HG03025 (cell line): ENCODE measurements at regions not wholly inside any gene's neighbourhood (a gene's known extent, or its start where the extent isn't known, plus 50 kb on each side); places are given as distances from the start of the nearest gene placed in this dataset.

Experiments
- ATAC-seq: cut with Tn5 transposase; IDR thresholded peaks from one replicate; pipeline ENCODE4 v1.9.1; 2021; ENCODE audit warnings: mild to moderate bottlenecking, moderate library complexity; ENCODE audit not compliant: unreplicated experiment, low FRiP score

DNA sequence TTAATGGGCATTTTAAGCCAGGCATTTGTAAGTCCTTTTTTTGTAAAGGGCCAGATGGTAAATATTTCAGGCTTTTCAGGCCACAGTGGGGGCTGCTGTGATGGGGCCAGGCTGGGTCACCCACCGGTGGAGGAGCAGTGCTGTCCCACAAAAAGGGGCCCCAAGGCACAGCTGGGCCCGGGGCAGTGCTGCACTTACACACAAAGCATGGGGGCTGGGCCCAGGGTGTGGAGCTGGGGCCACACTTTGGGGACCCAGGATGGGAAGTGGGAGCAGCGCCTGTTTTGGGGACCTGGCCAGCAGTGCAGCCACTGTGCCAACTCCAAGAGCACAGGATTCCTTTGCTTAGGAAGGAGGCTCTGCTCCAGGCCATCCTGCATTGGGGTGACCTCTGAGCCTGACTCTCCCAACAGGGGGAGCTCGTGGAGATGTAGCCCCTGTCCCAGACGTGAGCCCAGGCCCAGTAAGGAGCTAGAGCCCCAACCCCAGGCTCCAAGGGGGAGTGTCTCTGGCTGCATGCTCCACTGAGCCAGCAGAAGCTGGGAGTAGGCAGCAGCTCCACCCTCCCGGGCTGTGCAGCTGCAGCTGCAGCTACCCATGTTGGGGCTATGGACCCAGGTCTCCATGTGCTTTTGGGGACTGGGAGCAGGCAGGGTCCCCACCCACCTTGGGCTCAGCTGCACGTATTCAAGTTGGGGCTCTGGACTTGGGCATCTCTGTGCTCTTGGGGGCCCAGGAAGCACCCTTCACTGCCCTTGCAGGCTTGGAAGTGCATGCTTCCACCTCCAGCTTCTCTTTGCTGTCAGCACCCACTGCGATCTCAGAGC, 1036.5 kb upstream of the CNTNAP5 start:
- ATAC-seq = no peak

DNA sequence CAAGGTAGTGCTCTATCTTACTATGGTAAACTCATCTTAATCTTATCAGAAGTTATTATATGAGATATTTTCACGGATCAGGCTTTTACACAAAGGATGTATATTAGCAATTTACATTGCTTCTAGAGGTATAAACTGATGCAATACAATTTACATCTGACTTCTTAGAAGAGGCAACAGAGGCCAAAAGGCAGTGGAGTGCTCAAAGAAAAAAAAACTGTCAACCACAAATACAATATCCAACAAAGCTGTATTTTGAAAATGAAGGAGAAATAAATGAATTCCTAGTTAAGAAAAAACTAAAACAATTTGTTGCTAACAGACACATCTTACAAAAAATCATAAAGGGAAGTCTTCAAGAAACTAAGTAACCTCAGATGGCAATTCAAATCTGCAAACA, 1031.5 kb upstream of the CNTNAP5 start:
- no peak for ATAC-seq

DNA sequence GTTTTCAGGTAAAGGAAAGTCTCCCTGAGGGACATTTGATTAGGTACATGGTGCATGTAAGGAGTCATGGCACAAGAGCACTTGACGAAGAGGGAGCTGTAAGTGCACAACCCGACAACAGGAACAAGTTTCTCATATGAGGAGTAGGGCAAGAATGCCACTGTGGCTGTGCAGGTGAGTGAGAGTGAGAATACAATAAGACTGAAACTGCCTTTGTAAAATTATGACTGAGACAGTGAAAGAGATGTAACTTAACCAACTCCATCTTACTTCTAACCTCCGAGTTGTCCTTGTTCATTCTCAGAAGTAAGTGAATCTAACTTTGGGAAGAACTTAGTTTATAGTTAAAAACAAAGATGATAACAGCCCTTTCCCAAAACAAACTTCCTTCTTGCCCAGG, 1025.8 kb upstream of the CNTNAP5 start:
- no peak for ATAC-seq

DNA sequence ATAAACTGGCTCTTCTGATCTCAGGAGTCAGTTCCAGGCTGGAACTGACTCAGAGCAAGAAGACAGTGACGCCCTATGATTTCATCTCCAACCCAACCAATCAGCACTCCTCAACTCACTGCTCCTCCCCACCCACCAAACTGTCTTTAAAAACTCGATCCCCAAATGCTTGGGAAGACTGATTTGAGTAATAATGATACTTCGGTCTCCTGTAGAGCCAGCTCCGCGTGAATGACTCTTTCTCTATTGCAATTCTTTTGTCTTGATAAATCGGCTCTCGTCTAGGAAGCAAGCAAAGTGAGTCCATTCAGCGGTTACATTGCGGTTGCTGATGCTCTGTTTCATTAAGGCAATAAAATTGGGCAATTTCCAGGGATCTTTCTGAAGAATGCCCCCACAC, 1025.3 kb upstream of the CNTNAP5 start:
- no peak for ATAC-seq

DNA sequence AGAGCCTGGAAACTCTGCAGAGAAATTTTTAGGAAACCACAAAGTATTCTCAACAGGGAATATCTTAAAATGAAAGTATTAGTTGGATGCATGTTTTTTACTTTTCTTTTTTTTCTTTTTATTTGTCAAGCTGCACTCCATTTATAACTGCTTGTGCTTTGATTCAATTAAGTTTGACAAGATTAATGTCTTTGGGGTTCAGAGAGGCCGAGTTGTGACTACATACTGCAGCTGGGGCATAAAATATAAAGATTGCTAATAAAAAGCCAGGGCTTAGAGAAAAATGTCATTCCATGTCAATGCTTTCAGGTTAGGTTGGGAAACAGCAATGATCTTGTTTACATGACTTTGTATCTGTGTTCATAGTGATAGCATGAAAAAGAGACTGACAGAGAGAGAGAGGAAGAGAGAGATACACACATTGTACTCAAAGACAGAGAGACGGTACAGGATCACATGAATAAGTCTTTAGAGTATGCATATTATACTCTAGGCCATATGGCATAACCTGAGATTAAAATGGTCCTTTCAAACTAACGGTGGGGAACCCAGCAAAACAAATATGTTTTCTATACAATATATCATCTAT, 1022.3 kb upstream of the CNTNAP5 start:
- ATAC-seq = no peak

DNA sequence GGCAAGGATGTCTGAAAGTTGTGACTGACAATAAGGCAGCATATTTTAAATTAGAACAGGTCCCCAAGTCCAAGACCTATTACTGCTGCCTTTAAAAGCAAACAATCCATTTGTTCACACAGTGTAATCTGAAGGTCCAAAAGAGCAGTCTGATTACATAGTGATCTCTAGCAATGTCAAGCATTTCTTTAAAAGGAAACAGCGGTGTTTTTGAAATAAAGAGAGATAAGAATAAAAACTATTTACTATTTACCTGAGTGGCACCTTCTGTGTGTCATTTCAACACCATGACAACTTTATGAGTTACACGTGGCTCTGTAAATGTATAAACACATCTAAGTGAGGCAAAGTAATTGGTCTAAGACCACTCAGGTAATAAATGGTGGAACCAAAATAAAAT, 1009.9 kb upstream of the CNTNAP5 start:
- no peak for ATAC-seq

DNA sequence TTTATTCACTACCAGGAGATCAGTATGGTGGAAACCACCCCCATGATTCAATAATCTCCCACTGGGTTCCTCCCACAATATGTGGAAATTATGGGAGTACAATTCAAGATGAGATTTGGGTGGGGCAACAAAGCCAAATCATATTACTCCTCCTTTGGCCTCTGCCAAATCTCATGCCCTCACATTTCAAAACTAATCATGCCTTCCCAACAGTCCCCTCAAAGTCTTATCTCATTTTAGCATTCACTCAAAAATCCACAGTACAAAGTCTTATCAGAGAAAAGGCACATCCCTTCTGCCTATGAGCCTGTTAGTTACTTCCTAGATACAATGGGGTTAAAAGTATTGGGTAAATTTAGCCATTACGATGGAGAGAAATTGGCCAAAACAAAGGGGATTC, 989.5 kb upstream of the CNTNAP5 start:
- no peak for ATAC-seq

DNA sequence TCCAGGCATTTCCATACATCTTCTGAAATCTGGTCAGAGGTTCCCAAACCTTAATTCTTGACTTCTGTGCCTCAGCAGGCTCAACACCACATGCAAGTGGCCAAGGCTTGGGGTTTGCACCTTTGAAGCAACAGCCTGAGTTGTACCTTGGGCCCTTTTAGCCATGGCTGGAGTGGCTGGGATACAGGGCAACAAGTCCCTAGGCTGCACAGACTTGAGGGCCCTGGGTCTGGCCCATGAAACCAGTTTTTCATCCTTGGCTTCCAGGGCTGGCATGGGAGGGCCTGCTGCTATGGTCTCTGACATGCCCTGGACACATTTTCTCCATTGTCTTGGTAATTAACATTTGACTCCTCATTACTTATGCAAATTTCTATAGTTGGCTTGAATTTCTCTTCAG, 988.8 kb upstream of the CNTNAP5 start:
- ATAC-seq = no peak

DNA sequence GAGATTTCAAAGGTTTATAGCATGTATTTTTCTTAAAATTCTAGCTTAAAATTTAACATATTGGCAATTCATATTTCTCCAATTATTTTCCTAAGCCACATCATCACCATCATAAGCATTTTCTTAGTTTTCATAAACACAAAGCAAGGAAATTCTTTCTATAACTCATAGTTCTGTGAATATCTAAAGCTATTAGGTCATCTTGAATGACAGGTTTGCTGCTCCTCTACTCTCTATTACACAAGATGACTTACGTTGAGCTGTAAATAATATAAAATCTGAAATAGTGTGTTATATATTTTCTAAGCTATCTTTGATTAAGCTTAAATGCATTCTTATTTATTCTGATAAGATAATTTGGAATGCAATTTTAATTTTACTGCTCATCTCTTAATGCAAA, 984.6 kb upstream of the CNTNAP5 start:
- no peak for ATAC-seq

DNA sequence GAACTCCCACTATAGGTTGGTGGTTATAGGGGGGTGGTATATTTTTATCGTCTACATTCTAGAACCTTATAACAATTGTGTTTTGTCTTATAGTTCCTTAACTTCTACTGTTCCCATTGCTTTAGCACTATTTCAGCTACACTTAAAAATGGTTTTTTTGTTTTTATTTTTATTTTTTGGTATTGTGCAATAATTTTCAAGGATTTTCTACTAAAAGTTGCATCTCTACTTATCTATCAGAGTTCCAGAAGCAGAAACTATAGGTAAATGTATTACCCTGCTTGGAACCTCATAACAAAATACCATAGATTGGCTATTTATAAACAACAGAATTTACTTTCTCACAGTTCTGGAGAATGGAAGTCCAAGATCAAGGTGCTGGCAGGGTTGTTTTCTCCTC, 981.6 kb upstream of the CNTNAP5 start:
- ATAC-seq = no peak

DNA sequence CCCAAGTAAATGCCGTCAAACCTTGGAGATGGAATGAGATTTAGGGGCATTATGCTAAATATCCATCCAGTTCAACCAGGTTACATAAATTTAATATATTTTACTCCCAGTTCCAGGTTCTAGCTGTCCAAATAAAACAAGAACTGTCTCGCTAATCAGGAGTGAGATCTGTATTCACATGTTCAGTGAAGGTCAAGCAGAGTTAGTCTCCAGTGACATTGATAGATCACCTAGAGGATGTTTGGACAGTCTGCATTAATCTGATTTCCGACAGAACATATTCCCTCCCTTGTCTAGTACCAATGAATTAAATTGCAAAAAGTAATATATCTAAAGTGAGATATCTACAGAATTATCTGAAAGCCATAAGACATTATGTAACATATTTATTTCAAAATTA, 979.4 kb upstream of the CNTNAP5 start:
- ATAC-seq = no peak

DNA sequence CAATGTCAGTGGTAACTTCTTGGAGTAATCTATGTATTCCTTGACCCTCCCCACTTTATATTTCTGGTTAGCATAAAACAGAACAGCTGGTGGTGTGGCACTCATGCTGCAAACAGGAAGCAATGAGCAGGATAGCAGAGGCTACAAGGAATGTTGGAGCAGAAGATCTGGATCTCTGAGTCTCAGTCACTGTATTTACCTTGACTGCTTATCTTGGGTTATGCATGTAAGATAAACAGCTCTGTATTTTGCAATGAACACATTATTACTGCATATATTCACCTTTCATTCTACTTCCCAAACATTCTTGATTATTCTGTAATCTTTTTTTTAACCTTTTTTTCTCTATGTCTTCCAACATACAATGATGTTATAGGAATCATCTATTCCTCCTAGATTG, 977.9 kb upstream of the CNTNAP5 start:
- ATAC-seq = no peak

DNA sequence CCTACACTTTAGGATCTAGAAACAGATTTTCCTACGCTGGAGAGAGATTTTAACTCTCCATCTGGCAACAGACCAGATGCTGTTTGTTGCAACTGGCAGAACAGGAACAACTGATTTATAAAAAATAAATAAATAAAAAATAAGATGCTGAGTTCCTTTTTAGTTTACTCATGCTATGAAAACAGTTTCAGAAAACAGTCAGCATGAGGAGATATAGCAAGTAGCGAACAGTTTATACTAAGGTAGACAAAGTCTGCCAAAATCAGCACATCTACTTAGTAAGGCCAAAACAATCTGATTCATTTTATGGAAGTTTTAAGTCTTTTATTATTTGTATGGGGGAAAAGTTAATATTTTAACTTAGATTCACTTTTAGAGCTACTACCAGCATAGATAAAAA, 974.0 kb upstream of the CNTNAP5 start:
- ATAC-seq = no peak

DNA sequence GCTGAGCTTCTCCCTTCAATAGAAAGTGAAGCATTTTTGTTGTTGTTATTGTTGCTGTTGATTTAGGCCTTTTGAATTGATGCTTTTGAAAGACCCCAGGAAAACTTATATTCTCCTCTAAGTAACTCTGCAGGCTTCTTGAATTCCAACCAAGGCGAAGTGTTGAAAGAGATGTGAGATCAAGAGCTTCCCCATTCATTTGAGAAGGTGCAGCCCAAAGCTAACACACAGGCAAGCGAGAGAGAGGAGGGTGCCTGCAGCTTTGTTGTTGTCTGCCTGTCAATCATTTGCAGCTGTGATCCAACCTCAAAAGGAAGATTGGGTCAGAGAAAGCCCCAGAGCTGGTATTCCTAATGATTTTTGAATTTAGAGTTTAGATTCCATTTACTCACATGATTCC, 963.6 kb upstream of the CNTNAP5 start:
- ATAC-seq = no peak

DNA sequence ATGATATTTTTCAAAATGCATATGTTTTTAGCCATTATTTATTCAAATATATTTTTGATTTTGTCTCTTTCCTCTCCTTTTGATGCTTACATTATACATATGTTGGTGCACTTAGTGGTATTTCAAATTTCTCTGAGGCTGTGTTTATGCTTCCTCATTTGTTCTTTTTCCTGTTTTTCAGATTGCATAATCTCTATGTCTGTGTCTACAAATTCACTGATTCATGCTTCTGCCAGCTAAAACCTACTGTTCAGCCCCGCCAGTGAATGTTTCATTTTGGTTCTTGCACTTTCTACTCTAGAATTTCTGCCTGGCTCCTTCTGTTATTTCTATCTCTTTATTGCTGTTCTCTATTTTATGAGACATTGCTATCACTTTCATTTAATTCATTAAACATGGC, 951.7 kb upstream of the CNTNAP5 start:
- ATAC-seq = no peak

DNA sequence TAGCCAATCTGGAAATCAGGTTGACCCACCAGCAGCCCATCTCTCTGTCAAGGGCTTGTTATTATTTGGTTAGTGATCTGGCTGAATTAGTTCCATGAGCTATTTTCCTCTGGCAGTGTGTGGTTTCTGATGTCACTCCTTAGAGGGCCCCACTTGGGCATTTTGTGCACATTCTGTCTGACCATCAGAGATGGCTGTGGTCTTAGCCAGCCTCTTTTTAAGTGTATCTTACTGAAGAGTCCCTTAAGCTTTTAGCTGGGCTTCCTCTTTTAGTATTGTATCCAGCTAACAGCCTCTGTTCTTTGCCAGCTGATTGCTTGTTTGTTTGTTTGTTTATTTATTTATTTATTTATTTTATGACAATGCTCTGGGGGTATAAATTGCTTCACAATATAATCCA, 951.1 kb upstream of the CNTNAP5 start:
- ATAC-seq = no peak

DNA sequence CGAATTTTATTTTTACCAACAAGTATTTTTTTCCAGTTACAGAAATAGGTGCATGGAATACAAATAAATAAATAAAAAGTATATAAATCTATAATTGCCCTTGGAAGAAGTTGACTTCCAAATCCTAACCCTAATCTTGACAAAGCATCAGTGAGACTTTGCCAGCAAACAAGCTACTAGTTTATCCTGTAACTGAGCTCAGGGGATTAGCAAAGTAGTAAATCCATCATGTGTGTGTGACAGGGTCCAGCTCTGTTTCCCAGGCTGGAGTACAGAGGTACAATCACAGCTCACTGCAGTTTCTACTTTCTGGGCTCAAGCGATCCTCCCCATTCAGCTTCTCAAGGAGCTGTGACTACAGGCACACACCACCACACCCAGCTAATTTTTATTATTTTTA, 948.0 kb upstream of the CNTNAP5 start:
- no peak for ATAC-seq

DNA sequence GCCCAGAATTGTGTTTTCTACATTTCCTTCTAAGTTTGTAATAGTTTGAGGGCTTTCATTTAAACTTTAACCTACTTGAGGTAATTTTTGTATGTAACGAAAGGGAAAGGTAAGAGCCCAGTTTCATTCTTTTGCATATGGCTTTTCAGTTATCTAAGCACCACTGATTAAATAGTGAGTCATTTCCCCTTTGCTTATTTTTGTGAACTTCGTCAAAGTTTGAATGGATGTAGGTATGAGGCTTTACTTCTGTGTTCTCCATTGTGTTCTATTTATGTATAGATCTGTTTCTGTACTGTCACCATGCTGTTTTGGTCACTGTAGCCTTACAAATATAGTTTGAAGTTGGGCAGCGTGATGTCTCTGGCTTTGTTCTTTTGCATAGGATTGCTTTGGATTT, 944.8 kb upstream of the CNTNAP5 start:
- no peak for ATAC-seq

DNA sequence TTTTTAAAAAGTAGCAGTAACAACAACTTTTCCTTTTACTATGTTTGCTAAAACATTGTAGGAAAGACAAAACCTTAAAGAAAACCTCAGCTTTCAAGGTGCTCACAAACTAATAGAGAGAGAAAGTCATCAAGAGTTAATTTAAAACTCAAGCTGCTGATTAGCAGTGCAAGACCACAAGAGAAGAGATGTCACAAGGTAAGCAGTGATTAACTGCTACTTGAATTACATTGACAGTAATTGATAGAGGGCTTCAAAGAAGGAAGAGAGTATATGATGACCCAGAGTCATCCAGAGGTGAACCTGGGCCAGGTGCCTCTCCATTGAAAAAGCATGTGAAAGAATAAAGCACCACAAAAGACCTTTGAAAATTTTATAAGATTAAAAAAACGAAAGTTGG, 939.6 kb upstream of the CNTNAP5 start:
- no peak for ATAC-seq

DNA sequence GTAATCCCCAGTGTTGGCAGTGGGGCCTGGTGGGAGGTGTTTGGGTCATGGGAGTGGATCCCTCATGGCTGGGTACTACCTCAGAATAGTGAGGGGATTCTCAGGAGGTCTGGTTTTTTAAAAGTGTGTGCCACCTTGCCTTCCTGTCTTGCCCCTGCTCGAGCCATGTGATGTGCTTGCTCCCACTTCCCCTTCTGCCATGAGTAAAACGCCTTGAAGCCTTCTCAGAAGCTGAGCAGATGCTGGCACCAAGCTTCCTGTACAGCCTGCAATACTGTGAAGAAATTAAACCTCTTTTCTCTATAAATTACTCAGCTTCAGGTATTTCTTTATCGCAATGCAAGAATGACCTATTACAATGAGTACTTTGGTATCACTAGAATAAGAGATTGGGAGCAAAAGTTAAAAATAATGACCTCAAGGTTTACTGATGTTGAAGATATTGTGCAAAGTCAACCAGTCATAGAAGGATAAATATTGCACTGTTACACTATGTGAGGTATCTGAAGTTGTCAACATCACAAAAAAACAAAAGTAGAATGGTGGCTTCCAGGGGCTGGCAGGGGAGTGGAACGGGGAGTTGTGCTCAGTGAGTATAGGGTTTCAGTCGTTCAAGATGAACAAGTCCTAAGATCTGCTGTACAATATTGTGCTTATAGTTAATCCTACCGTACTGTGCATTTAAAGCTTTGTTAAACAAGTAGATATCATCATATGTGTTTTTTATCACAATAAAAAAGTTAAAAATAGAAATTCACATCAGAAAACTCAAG, 938.3 kb upstream of the CNTNAP5 start:
- ATAC-seq = no peak

DNA sequence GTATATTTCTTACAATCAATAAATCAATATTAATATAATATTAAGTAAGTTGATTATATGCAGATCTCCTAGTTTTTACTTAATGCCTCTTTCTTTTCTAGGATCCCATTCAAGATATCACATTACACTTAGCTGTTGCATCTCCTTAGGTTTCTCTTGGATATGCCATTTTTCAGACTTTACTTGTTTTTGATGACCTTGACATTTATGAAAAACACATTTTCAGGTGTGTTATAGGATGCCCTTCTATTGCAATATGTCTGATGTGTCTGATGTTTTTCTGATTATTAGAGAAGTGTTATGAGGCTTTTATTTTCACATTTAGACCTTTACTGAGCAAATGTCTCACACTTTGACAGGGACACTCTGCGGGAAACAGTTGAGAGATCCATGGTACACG, 933.6 kb upstream of the CNTNAP5 start:
- no peak for ATAC-seq

DNA sequence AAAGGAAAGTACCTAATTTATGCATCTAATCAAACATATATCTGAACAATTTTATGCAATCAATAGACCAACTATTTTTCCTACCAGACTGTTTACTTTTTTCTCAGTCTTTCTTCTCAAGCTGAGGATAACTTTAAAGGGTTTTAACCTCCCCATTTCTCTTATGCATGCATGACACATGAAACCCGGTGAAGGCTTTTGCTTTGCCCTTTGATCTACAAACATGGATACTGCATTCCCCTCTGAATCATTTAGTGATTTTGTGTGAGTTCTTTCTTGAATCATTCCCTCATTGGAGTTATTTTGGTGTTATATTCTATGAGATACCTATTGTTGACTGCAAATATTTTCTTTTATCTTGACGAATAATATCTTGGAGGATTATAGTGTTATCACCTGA, 931.9 kb upstream of the CNTNAP5 start:
- no peak for ATAC-seq
